CMK (cell line): ENCODE measurements at regions not wholly inside any gene's neighbourhood (a gene's known extent, or its start where the extent isn't known, plus 50 kb on each side); places are given as distances from the start of the nearest gene placed in this dataset.
"Not testable (repeated sequence)": the region's sequence is repeated elsewhere in the genome, so short reads cannot be mapped to it uniquely, and the experiment has no call there.

Experiments used
- DNase-seq: peaks from one replicate; pipeline ENCODE4 v3.0.0-alpha.2; 2010; ENCODE audit warnings: low read depth

- no peak for DNase-seq
Observed at GRCh38 chr6:56742122-56742791, 99.6 kb upstream of the DST start.

- DNase-seq: no peak
Observed at GRCh38 chr6:56741472-56741871, 98.8 kb upstream of the DST start.

GRCh38 chr6:56739836-56740815 is 97.4 kb upstream of the DST start:
- no peak for DNase-seq

- DNase-seq: no peak
Observed at GRCh38 chr6:56736804-56737203, 94.1 kb upstream of the DST start.

- no peak for DNase-seq
Observed at GRCh38 chr6:56734335-56734734, 91.6 kb upstream of the DST start.

- no peak for DNase-seq
Observed at GRCh38 chr6:56733211-56733697, 90.6 kb upstream of the DST start.

GRCh38 chr6:56732517-56732916 is 89.8 kb upstream of the DST start:
- DNase-seq: no peak

GRCh38 chr6:56730663-56731529 is 88.2 kb upstream of the DST start:
- no peak for DNase-seq

GRCh38 chr6:56729719-56730118 is 87.0 kb upstream of the DST start:
- no peak for DNase-seq

- DNase-seq: not testable (repeated sequence)
Observed at GRCh38 chr6:56729166-56729565, 86.5 kb upstream of the DST start.

GRCh38 chr6:56727097-56727850 is 84.6 kb upstream of the DST start:
- no peak for DNase-seq

- DNase-seq: no peak
Observed at GRCh38 chr6:56725254-56725653, 82.6 kb upstream of the DST start.

GRCh38 chr6:56724455-56724854 is 81.8 kb upstream of the DST start:
- DNase-seq: no peak

- DNase-seq: no peak
Observed at GRCh38 chr6:56720882-56721281, 78.2 kb upstream of the DST start.

- not testable (repeated sequence) for DNase-seq
Observed at GRCh38 chr6:56720202-56720601, 77.5 kb upstream of the DST start.

- DNase-seq: not testable (repeated sequence)
Observed at GRCh38 chr6:56719315-56720058, 76.8 kb upstream of the DST start.

- no peak for DNase-seq
Observed at GRCh38 chr6:56718236-56718635, 75.5 kb upstream of the DST start.

- DNase-seq: no peak
Observed at GRCh38 chr6:56716229-56716628, 73.5 kb upstream of the DST start.

- DNase-seq: no peak
Observed at GRCh38 chr6:56715741-56716140, 73.1 kb upstream of the DST start.

GRCh38 chr6:56714982-56715456 is 72.3 kb upstream of the DST start:
- no peak for DNase-seq

- DNase-seq: no peak
Observed at GRCh38 chr6:56714273-56714672, 71.6 kb upstream of the DST start.
